PC-9 (cell line): ENCODE measurements at regions not wholly inside any gene's neighbourhood (a gene's known extent, or its start where the extent isn't known, plus 50 kb on each side); places are given as distances from the start of the nearest gene placed in this dataset.

Source experiments
- BruUV-seq: library from RNA; stranded (reverse); fragments of 400-500 nt; replicated peaks from 2 replicates; lab custom pipeline; 2021; lab: Mats Ljungman, UMichigan
- CTCF ChIA-PET: fragments of 300-600 bp; sonication (Branson Sonifier 250); formaldehyde crosslinking; loops from one replicate; lab custom pipeline; 2022; ENCODE audit warnings: antibody characterized with exemption; lab: Charles Lee
- POLR2A ChIA-PET: fragments of 300-600 bp; sonication (Branson Sonifier 250); formaldehyde crosslinking; loops from one replicate; lab custom pipeline; 2022; ENCODE audit warnings: antibody characterized with exemption; ENCODE audit not compliant: unreplicated experiment; lab: Charles Lee
- DNase-seq, 2 experiments: peaks; one replicate each; pipeline versions ENCODE4 v3.0.0 to v3.0.0-alpha.2; 2015 to 2022; ENCODE audit warnings: mixed read lengths in 1 of 2
- H2AFZ ChIP-seq: fragments of 200-600 bp; sonication (generic); 2 replicates; pipeline ENCODE4 v1.8.1; 2017; ENCODE audit warnings: antibody characterized with exemption
- H3F3A ChIP-seq: fragments of 200-600 bp; sonication (generic); 2 replicates; pipeline ENCODE4 v1.8.1; 2017; ENCODE audit warnings: antibody characterized with exemption, mild to moderate bottlenecking, low read depth; ENCODE audit not compliant: insufficient read depth
- H3K27ac ChIP-seq: fragments of 200-600 bp; sonication (generic); 2 replicates; pipeline ENCODE4 v1.6.1; 2016; ENCODE audit warnings: mixed run types
- H3K27me3 ChIP-seq: fragments of 200-600 bp; sonication (generic); 2 replicates; pipeline ENCODE4 v1.6.1; 2016; ENCODE audit warnings: low read depth, mixed run types; ENCODE audit not compliant: insufficient read depth
- H3K36me3 ChIP-seq: fragments of 200-600 bp; sonication (generic); 2 replicates; pipeline ENCODE4 v1.6.1; 2016; ENCODE audit warnings: low read depth, mixed run types
- H3K4me1 ChIP-seq: fragments of 200-600 bp; sonication (generic); replicated peaks from 2 replicates; pipeline ENCODE4 v1.6.1; 2016; ENCODE audit warnings: mixed run types; ENCODE audit not compliant: insufficient read depth
- H3K4me2 ChIP-seq: fragments of 200-600 bp; sonication (generic); 2 replicates; pipeline ENCODE4 v1.6.1; 2017; ENCODE audit warnings: mixed run types
- H3K4me3 ChIP-seq: fragments of 200-600 bp; sonication (generic); 2 replicates; pipeline ENCODE4 v1.6.1; 2016; ENCODE audit warnings: mixed run types
- H3K79me2 ChIP-seq: fragments of 200-600 bp; sonication (generic); 2 replicates; pipeline ENCODE4 v1.6.1; 2017; ENCODE audit warnings: low read depth, mixed run types
- H3K9me2 ChIP-seq: fragments of 200-600 bp; sonication (generic); 2 replicates; pipeline ENCODE4 v1.8.1; 2017; ENCODE audit warnings: mild to moderate bottlenecking; ENCODE audit not compliant: insufficient read depth
- H3K9me3 ChIP-seq: fragments of 200-600 bp; sonication (generic); 2 replicates; pipeline ENCODE4 v1.8.1; 2016; ENCODE audit warnings: low read depth; ENCODE audit not compliant: insufficient read depth
- H4K20me1 ChIP-seq: fragments of 200-600 bp; sonication (generic); 2 replicates; pipeline ENCODE4 v1.8.1; 2017; ENCODE audit not compliant: insufficient read depth
- CTCF ChIP-seq: fragments of 200-600 bp; sonication (generic); conservative IDR thresholded peaks from 2 replicates; pipeline ENCODE4 v1.6.1; 2017; ENCODE audit warnings: mixed run types, antibody characterized with exemption, mild to moderate bottlenecking, moderate library complexity
- EZH2 ChIP-seq: fragments of 200-600 bp; sonication (generic); IDR thresholded peaks from 2 replicates; pipeline ENCODE4 v1.8.0; 2017; ENCODE audit warnings: antibody characterized with exemption, low read depth
- intact Hi-C: fragments of 100-400 bp; cut with micrococcal nuclease; formaldehyde crosslinking; loops from one replicate; pipeline ENCODE4 v1.10.0; 2022; ENCODE audit not compliant: unreplicated experiment

GRCh38 chr14:62409169-62409568, 636.1 kb downstream of the KCNH5 start:
- intact Hi-C loops = no loop called here
- BruUV-seq = no TSS peak
- DNase-seq = no peak
- no peaks in the 10 kb centered on the region for H3F3A ChIP-seq
- H3K4me1 ChIP-seq = no peaks in the 10 kb centered on the region
- H4K20me1 ChIP-seq = no peaks in the 10 kb centered on the region
- no peak overlapping the region; the same call in 1 of the 2 replicates for H2AFZ ChIP-seq
- no peaks in the 10 kb centered on the region for H3K9me3 ChIP-seq
- no peaks in the 10 kb centered on the region for H3K36me3 ChIP-seq
- H3K27ac ChIP-seq = no peak overlapping the region
- no peak overlapping the region for H3K4me2 ChIP-seq
- ChIA-PET POLR2A (interaction anchor here (0.7 kb wide), 1 partner anchor 46 kb away, joined by 9 read pairs; no protein-coding TSS in a partner anchor), CTCF (no interaction called here)
- H3K4me3 ChIP-seq = no peak overlapping the region
- no peaks in the 10 kb centered on the region for H3K9me2 ChIP-seq
- H3K27me3 ChIP-seq = no peaks in the 10 kb centered on the region
- no peaks in the 10 kb centered on the region for H3K79me2 ChIP-seq
- TF ChIP-seq EZH2 (no peak), CTCF (no peak)

GRCh38 chr14:62409626-62410300, 635.5 kb downstream of the KCNH5 start:
- no TSS peak for BruUV-seq
- Histone ChIP-seq H3K4me3 (no peak overlapping the region), H3K4me2 (no peak overlapping the region), H4K20me1 (no peaks in the 10 kb centered on the region), H2AFZ (no peak overlapping the region; the same call in 1 of the 2 replicates), H3K27me3 (no peaks in the 10 kb centered on the region), H3F3A (no peaks in the 10 kb centered on the region), H3K4me1 (no peaks in the 10 kb centered on the region), H3K36me3 (no peaks in the 10 kb centered on the region), H3K9me3 (no peaks in the 10 kb centered on the region), H3K79me2 (no peaks in the 10 kb centered on the region), H3K27ac (no peak overlapping the region), H3K9me2 (no peaks in the 10 kb centered on the region)
- ChIA-PET CTCF (no interaction called here), POLR2A (interaction anchor here (0.7 kb wide), 1 partner anchor 433 kb away, joined by 6 read pairs; no protein-coding TSS in a partner anchor)
- TF ChIP-seq CTCF (no peak), EZH2 (no peak)
- no peak for DNase-seq
- intact Hi-C loops = no loop called here

DNA sequence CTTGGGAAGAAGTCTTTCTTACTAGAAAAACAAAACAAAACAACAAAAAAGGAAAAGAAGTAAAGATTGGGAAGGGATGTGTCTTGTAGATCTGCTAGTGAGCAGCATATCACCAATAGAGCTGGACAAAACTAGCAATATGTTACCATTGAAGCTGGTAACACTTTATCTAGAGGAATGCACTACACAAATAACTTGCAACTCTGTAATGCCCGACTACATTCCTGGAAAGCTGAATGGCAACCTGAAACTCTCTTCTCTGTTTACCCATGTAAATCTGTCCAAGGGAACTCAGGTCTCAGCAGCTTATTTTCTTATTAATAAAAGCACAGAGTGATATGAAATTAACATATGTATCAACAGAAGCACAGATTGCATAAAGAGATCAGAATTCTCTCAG, 624.4 kb downstream of the KCNH5 start:
- H3K9me2 ChIP-seq = no peaks in the 10 kb centered on the region
- CTCF ChIA-PET = no interaction called here
- DNase-seq = no peak
- BruUV-seq = no TSS peak
- H3K79me2 ChIP-seq = no peaks in the 10 kb centered on the region
- H4K20me1 ChIP-seq = no peaks in the 10 kb centered on the region
- no peak overlapping the region for H2AFZ ChIP-seq
- no peak for TF ChIP-seq EZH2
- TF ChIP-seq CTCF = no peak
- no peaks in the 10 kb centered on the region for H3K27me3 ChIP-seq
- no peaks in the 10 kb centered on the region for H3F3A ChIP-seq
- POLR2A ChIA-PET = interaction anchor here (0.6 kb wide), 1 partner anchor 74 kb away, joined by 3 read pairs; no protein-coding TSS in a partner anchor
- no peak overlapping the region for H3K4me3 ChIP-seq
- H3K9me3 ChIP-seq = no peaks in the 10 kb centered on the region
- H3K4me2 ChIP-seq = no peak overlapping the region
- H3K36me3 ChIP-seq = no peaks in the 10 kb centered on the region
- H3K4me1 ChIP-seq = no peaks in the 10 kb centered on the region
- no peak overlapping the region for H3K27ac ChIP-seq
- intact Hi-C loops = no loop called here
